Erythroblast (primary cell): ENCODE measurements at regions not wholly inside any gene's neighbourhood (a gene's known extent, or its start where the extent isn't known, plus 50 kb on each side); places are given as distances from the start of the nearest gene placed in this dataset.

Experiments
- DNase-seq, 2 experiments: peaks; one replicate each; lab custom pipeline; 2025; lab: John Stamatoyannopoulos, UW
- GATA1 ChIP-seq: IDR thresholded peaks from 2 replicates; pipeline ENCODE4 v1.6.1; 2011; ENCODE audit warnings: low read depth, mild to moderate bottlenecking, control low read depth, low read length, moderate library complexity
- POLR2A ChIP-seq: IDR thresholded peaks from 2 replicates; pipeline ENCODE4 v1.6.1; 2011; ENCODE audit warnings: mild to moderate bottlenecking, low read length

DNA sequence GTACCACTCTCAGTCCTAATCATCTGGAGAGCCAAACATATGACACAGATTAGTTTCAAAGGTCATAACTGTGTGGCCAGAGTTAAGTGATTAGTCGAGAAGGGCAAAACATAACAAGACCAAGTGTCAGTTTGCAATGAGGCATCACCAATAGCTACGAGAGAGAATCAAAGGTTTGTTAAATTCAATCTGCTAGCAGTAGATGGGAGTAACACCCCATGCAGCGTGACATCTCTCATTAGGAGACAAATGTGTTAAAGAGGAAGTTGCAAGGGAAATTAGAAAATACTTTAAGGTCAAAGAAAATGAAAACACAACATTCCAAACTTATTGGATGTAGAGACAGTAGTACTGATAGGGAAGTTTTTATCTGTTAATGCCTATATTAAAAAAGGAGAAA, 135.7 kb upstream of the SYT10 start:
- TF ChIP-seq POLR2A (no peak), GATA1 (no peak)
- DNase-seq: no peak

DNA sequence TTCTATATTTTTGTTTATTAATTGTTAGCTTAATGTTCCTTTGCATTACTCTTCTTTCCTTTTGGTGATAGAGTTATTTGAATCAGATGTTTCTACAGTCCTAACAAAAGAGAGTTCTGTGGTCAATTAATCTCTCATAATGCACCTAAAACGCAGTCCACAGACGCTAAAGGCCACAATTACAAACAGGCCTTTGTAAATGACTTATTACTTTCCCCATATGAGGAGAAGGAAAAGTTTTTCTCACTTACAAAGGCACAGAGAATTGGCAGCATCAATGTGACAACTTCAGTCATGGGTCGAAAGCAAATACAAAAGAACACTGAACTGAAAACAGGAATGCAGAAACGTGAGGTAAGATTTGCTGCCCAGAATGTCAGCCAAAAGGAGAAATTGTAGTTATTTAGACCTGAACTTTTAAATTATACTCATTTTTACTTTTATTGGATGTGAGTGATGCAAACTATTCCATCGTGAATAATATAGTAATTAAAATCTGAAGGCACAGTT, 142.0 kb upstream of the SYT10 start:
- DNase-seq: no peak
- TF ChIP-seq POLR2A (no peak), GATA1 (no peak)

DNA sequence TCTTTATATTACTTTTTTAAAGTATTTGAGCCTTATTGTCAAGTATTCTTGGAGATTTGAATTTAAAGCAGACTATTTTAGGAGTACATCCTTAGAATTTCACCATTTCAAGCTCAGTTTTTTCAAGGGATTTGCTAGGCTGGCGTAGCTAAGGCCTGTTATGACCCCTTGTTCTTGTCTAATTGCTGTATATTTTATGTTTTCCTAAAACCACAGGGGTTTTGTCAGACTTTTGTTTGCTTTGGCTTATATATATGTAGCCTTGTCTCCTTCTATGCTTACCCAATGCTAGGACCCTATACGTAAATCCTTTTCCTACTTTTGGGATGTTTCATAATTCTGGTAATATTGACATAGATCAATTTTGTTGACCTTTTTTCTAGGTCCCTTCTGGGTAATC, 147.0 kb upstream of the SYT10 start:
- TF ChIP-seq GATA1 (no peak), POLR2A (no peak)
- DNase-seq: no peak

DNA sequence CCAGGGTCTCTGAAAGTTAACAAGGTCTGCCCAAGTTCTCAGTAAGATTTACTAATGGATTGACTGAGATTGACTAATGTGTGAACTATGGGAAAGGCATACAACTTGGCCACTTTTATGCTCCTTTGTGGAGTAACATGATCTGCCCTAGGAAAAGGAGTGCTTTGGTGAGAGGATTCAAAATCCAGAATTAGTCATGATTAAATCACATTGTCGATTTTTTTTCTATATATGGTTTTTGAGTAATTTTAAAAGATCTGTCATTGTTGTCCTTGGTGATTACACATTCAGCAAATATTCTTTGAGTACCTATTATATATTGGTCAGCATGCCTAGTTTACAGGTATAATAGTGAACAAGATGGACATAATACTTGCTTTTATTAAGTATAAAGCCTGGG, 147.7 kb upstream of the SYT10 start:
- no peak for DNase-seq
- TF ChIP-seq GATA1 (no peak), POLR2A (no peak)

DNA sequence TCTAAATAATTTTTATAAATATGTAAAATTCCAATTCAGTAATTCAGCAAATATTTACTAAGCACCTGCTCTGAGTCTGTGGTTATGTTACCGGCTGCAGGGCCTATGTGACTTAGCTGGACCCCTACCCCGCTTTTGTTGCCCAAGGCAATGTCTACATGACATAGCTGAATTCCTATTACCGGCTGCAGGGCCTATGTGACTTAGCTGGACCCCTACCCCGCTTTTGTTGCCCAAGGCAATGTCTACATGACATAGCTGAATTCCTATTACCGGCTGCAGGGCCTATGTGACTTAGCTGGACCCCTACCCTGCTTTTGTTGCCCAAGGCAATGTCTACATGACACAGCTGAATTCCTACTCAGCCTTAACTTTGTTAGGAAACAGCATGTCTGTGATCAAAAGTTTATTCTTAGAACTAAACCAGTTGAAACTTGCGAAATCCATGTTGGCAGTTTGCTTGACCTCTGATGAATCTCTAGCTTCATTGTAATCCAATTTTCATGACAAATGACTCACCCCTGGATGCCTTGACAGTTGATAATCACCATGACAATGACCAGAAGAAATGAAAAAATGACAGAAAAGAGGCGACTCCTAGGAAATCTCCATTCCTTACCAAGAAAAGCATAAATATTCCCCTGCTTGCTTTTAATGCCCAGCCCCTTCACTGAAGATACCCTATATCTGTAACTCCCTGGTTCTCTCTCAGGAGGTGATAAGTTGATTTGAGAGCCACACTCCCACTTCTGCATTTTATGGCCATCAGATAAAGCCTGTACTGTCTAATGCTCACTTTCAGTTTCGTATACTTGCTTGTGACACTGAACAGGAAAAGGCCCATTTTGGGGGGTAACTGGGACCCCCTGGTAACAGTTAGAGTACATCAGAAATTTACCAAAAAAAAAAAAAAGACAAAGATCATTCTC, 148.4 kb upstream of the SYT10 start:
- TF ChIP-seq GATA1 (peak; percentile 75), POLR2A (no peak)
- DNase-seq: peak; percentile 83 to 94

DNA sequence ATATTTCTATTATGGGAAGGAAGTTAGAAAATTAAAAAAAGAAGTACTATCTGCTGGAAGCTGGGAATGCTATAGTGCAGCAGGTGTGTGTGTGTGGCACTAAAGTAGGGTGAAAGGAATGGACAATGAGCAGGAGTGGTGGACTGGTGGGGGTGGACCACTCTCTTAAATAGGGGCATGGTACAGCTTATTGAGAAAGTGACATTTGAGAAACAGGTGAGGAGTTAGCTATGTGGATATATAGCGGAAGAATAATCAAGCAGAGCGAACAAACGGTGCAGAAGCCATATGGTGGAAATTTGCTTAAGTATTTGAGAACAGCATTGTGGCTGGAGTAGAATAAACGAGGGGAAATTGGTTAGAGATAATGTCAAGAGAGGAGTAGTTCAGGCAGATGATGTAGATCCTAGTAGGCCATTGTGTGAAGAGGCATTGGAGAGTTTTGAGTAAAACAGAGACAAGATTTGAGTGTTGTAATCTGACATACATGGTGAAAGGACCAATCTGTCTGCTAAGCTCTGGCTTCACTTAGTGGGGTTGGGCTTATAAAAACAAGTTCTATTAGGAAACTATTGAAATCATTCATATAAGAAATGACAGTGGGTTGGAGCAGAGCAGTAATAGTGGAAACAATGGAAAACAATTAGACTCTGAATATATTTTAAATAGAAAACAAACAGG, 149.2 kb upstream of the SYT10 start:
- peak in 1 of 2 experiments; percentile 50 for DNase-seq
- no peak for TF ChIP-seq GATA1
- no peak for TF ChIP-seq POLR2A

DNA sequence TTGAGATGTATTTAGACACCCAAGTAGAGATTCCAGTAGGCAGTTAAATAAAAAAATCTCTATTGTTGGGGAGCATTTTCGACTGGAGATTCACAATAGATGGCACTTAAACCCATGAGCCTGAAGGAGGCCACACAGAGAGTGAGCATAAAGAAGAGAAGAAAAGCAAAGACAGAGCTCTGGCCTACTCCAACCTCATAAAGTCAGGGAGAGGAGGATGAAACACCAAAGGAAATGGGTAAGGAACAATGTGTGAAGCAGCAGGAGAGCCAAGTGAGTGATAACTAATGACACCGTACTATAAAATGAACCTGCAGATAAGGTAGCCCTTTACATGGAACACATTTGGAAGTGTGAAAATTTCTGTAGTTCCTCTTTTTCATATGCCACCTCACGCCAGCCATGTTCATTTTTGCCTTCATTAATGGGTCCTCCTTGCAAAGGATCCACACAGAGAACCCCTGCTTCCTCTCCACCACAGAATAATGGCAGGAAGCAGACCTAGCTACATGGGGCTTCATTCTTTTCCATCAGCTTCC, 150.0 kb upstream of the SYT10 start:
- DNase-seq: no peak
- no peak for TF ChIP-seq POLR2A
- TF ChIP-seq GATA1: no peak

DNA sequence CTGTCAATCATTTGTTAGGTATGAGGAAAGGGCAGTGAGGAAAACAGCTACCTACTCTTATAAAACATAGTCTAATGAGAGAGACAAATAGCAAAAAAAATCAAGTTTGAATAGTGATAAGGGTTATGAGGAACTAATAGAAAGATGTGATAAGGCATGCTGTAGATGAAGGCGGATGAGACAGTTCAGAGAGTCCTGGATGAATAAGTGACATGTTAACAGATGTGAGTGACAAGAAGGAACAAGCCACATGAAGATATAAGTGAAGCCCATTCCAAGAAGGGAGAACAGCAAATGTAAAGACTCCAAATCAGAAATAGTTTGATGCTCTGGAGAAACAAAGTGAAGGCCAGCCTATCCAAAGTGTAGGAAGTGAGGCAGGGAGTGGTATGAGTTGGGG, 154.1 kb upstream of the SYT10 start:
- TF ChIP-seq GATA1: no peak
- TF ChIP-seq POLR2A: no peak
- DNase-seq: no peak

DNA sequence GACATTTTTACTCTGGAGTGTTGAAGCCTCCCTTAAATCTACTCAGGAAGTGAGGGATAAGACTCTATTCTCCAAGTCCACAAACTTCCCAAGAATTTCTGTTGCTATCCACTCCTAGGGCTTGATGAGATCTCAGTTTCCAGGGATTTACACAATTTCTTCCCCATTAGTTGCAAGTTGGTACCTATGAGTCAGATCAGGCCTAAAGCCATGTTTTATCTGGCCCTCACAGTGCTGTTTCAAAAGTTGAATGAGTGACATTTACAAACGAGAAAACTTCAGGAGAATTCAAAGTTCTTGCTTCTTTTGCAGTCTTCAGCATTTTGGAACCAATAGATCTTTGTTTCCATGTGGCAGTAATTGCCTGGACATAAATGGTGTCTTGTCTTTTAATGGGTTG, 156.4 kb upstream of the SYT10 start:
- DNase-seq: no peak
- TF ChIP-seq POLR2A (no peak), GATA1 (no peak)

DNA sequence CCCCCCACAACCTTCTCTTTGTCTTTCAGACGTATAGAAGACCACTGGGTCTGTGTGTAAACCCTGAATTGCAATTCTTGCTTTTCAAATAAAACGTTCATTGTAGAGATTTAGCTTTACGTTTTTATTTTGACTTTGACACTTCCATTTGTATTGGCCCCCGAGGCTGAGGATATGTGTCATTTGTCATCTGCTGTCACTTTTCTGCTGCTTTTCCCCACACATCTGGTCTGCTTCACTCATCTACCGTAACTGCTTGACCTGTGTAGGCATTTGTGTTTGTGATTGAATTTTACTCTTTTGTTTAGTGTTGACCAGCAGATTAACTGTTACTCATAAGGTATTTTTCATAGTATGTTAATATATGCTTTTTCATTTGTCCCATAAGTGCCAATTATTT, 157.2 kb upstream of the SYT10 start:
- TF ChIP-seq POLR2A (no peak), GATA1 (no peak)
- DNase-seq: no peak

DNA sequence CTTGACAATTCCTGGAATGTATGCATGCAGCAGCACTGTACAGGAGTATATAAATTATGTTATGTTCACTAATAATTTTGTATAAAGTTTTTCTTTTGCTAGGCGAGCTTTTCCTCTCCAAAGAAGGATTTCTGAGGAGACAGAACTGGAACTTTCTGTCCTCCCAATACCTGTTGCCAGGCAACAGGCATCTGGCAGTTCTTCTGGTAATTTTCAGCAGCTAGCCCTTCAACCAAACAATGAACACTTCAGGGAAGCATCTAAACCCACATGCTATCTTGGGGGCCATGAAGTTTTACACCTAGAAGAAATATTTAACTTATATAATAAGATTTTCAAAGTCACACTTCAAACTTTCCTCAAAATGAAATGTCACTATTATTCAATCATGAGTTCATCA, 162.9 kb upstream of the SYT10 start:
- no peak for TF ChIP-seq GATA1
- TF ChIP-seq POLR2A: no peak
- no peak for DNase-seq

DNA sequence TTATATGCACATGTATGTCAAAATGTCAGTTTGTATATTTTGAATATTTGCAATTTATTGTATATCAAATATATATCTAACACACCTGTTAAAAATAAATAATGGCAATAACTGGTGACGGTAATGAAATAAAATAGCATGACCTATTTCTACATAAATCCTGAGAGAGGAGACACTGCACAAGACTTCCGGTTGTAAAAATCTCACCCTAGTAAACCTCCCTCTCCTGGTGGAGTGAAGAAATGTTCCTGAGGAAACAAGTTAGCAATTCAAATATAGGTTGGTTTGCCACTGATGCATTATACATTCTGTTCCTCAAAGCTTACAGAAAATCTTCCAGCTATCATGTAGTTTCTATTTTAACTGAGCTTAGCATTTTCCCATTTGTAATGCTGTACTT, 166.1 kb upstream of the SYT10 start:
- TF ChIP-seq GATA1: no peak
- peak; percentile 26 to 28 for DNase-seq

DNA sequence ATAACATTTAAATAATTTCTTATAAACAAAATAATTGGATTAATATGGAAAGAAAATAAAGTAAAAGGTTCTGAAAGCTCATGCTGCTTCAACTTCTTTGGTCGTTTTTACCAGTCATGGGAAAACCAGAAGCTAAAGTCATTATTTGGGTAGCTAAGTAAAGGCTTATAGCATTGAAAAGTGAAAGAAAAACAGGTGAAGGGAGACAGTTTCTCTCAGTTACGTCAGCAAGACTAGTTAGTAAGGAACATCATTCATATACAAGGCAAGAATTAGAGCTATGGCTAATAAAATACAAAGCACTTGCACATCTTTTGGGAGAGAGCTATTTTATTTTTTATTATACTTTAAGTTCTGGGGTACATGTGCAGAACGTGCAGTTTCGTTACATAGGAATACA, 170.3 kb upstream of the SYT10 start:
- TF ChIP-seq POLR2A (no peak), GATA1 (no peak)
- DNase-seq: peak in 1 of 2 experiments; percentile 25

DNA sequence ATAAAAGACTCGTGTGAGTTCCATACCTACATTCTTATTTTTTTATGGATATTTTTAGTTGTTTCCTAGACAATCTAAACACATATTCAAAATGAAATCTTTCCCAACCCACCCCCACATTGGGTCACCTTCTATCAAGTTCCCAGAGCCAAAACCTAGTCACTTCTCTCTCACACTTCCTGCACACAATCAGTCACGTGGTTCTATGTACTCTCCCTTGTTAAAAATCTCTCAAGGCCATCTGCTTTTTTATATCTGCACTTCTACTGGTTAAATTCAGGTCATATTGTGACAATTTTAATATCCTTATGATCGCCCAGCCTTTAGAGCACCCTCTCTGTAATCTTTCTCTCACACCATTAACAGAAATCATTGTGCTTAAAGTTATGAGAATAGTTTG, 175.0 kb upstream of the SYT10 start:
- no peak for DNase-seq
- no peak for TF ChIP-seq POLR2A
- no peak for TF ChIP-seq GATA1
